Suprapubic skin (tissue), 3 donors: ENCODE measurements at regions not wholly inside any gene's neighbourhood (a gene's known extent, or its start where the extent isn't known, plus 50 kb on each side); places are given as distances from the start of the nearest gene placed in this dataset.

Experiments used
- EP300 ChIP-seq: sonication (generic); formaldehyde crosslinking; IDR thresholded peaks from one replicate; pipeline ENCODE4 v1.6.1; 2017; ENCODE audit warnings: antibody characterized with exemption
- TF ChIP-seq, protein P1 (sequence below), 2 donors: fragments of 200-600 bp in 1 of 2; fragments of 450-650 bp in 1 of 2; sonication (generic) in 1 of 2; IDR thresholded peaks; one replicate each; pipeline ENCODE4 v1.5.1; 2016 to 2019; ENCODE audit warnings: antibody characterized with exemption in 2 of 2, mild to moderate bottlenecking in 1 of 2, moderate library complexity in 1 of 2

DNA sequence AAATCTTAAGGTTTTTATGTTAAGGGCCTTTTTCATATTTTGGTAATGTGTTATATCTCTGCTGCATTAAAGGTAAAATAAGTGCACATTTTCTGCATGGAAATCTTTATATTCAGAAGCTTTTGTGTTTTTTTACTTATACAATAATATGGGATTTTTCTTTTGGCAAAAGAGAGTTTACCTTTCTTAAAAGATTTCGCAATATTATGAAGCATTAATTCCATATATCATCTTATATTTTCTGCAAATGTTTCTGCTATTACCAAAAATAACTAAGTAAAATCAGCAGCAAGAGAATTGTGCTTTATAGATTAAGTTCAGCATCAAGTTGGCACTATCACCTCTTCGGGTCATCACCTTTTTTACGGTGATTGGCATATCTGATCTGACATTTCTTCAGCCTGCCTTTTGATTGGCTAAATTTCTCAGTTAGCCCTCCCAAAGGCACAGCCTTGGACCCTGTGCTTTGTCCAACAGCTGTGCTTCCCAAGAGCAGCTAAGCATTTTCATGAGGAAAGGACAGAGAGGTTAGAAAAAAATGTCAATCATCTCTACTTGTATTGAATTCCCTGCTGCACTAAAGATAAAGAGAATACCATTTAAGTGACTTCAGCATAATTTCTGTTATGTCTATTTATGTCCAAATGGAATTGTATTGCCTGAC lies 767.1 kb upstream of the PRMT6 start:
- TF ChIP-seq, protein P1, sequence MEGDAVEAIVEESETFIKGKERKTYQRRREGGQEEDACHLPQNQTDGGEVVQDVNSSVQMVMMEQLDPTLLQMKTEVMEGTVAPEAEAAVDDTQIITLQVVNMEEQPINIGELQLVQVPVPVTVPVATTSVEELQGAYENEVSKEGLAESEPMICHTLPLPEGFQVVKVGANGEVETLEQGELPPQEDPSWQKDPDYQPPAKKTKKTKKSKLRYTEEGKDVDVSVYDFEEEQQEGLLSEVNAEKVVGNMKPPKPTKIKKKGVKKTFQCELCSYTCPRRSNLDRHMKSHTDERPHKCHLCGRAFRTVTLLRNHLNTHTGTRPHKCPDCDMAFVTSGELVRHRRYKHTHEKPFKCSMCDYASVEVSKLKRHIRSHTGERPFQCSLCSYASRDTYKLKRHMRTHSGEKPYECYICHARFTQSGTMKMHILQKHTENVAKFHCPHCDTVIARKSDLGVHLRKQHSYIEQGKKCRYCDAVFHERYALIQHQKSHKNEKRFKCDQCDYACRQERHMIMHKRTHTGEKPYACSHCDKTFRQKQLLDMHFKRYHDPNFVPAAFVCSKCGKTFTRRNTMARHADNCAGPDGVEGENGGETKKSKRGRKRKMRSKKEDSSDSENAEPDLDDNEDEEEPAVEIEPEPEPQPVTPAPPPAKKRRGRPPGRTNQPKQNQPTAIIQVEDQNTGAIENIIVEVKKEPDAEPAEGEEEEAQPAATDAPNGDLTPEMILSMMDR (IDR thresholded peaks at IDR 0.05): no peak
- no peak for TF ChIP-seq EP300
